ENCODE measurements at regions not wholly inside any gene's neighbourhood (a gene's known extent, or its start where the extent isn't known, plus 50 kb on each side); places are given as distances from the start of the nearest gene placed in this dataset.

GRCh38 chr4:171025776-171026175, 787.4 kb upstream of the GALNTL6 start:
- TF ChIP-seq EZH2 (IDR thresholded peaks at IDR 0.05; ENCODE audit: insufficient read depth, low read length) (no peak), CTCF (IDR thresholded peaks at IDR 0.05; ENCODE audit: insufficient read depth, low read depth, low read length) (no peak)

Measured in astrocyte (in vitro differentiated cells and primary cell).